ENCODE measurements at regions not wholly inside any gene's neighbourhood (a gene's known extent, or its start where the extent isn't known, plus 50 kb on each side); places are given as distances from the start of the nearest gene placed in this dataset.
A peak's percentile ranks its signal among the peaks of the same experiment; 100 is the strongest.

DNA sequence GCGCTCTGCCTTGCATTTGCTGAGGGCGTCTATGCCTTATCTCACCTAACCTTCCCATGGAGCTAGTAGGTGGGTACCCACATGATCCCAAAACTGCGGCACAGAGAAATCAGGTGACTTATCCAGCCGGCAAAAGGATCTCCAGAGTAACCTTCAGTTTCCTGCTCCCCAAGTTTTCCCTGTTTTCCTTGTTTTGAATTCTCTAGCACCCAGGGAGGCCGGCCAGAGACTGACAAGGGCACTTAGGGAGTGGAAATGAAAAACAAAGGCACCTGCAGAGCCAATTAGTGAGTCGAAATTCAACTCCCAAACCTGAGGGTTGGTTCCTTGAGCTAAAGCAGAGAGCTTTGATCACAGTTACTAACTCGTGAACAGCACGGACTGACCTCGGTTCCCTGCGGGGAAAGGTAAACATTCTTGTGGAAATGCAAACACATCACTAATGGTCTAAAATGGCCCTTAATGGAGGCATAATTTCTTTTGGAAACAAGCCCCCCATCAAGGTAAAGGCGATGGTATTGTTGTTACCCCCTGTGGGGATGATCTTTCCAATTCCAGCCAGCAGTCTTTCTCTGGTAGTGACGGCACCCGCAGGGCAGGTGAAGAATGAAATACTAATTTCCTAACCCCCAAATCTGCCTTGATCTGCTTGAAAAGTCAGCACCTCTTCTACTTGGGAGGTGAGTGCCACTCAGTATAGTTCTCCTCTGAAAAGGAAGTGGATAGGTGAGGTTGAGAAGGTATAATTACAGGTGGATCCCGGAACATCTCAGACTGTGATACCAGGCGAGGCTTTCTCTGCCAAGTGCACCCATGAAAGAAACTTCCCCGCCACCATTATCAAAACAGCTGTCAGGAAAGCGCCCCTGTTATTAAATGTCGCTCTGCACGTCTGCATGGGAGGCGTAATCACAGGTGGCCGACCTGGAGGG, 365.6 kb upstream of the AUTS2 start (continued):
- TF ChIP-seq, protein P1, sequence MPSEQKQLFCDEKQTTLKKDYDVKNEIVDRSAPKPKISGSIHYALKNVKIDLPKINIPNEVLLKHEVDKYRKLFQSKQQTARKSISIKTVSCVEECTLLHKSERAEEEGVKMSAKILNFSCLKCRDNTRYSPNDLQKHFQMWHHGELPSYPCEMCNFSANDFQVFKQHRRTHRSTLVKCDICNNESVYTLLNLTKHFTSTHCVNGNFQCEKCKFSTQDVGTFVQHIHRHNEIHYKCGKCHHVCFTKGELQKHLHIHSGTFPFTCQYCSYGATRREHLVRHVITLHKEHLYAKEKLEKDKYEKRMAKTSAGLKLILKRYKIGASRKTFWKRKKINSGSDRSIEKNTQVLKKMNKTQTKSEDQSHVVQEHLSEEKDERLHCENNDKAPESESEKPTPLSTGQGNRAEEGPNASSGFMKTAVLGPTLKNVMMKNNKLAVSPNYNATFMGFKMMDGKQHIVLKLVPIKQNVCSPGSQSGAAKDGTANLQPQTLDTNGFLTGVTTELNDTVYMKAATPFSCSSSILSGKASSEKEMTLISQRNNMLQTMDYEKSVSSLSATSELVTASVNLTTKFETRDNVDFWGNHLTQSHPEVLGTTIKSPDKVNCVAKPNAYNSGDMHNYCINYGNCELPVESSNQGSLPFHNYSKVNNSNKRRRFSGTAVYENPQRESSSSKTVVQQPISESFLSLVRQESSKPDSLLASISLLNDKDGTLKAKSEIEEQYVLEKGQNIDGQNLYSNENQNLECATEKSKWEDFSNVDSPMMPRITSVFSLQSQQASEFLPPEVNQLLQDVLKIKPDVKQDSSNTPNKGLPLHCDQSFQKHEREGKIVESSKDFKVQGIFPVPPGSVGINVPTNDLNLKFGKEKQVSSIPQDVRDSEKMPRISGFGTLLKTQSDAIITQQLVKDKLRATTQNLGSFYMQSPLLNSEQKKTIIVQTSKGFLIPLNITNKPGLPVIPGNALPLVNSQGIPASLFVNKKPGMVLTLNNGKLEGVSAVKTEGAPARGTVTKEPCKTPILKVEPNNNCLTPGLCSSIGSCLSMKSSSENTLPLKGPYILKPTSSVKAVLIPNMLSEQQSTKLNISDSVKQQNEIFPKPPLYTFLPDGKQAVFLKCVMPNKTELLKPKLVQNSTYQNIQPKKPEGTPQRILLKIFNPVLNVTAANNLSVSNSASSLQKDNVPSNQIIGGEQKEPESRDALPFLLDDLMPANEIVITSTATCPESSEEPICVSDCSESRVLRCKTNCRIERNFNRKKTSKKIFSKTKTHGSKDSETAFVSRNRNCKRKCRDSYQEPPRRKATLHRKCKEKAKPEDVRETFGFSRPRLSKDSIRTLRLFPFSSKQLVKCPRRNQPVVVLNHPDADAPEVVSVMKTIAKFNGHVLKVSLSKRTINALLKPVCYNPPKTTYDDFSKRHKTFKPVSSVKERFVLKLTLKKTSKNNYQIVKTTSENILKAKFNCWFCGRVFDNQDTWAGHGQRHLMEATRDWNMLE (tag by site-specific recombination; conservative IDR thresholded peaks at IDR 0.05; ENCODE audit: low read depth): no peak
- TF ChIP-seq FEZF1 (tag by site-specific recombination; IDR thresholded peaks at IDR 0.05) (peak; percentile 98), MYNN (tag by site-specific recombination; IDR thresholded peaks at IDR 0.05; ENCODE audit: borderline replicate concordance) (no peak), ZNF529 (tag by site-specific recombination; IDR thresholded peaks at IDR 0.05; ENCODE audit: insufficient replicate concordance) (no peak), ZNF248 (tag by site-specific recombination; IDR thresholded peaks at IDR 0.05) (no peak), ZNF585B (tag by site-specific recombination; IDR thresholded peaks at IDR 0.05) (no peak), ZNF768 (tag by site-specific recombination; IDR thresholded peaks at IDR 0.05) (no peak), ZNF146 (tag by site-specific recombination; IDR thresholded peaks at IDR 0.05) (0 out of 2 replicates have a peak, but pooled peaks have one; percentile 24), ZNF521 (tag by site-specific recombination; IDR thresholded peaks at IDR 0.05) (no peak), ZNF791 (tag by site-specific recombination; IDR thresholded peaks at IDR 0.05) (no peak), ZNF677 (tag by site-specific recombination; IDR thresholded peaks at IDR 0.05) (no peak), SETDB1 (IDR thresholded peaks at IDR 0.05; ENCODE audit: insufficient read length, low read length) (no peak), SP3 (tag by site-specific recombination; IDR thresholded peaks at IDR 0.05) (no peak), ZNF792 (tag by site-specific recombination; IDR thresholded peaks at IDR 0.05) (no peak), ZNF624 (tag by site-specific recombination; IDR thresholded peaks at IDR 0.05) (no peak), HOXA7 (CRISPR knock-in tag; IDR thresholded peaks at IDR 0.05; ENCODE audit: borderline replicate concordance) (no peak), ZNF416 (tag by site-specific recombination; IDR thresholded peaks at IDR 0.05) (no peak), ZBTB1 (tag by site-specific recombination; IDR thresholded peaks at IDR 0.05) (no peak), ZNF701 (tag by site-specific recombination; IDR thresholded peaks at IDR 0.05) (no peak), ZNF837 (tag by site-specific recombination; IDR thresholded peaks at IDR 0.05) (no peak), ZNF175 (tag by site-specific recombination; IDR thresholded peaks at IDR 0.05) (no peak), ZNF555 (tag by site-specific recombination; conservative IDR thresholded peaks at IDR 0.05) (no peak), OSR2 (tag by site-specific recombination; IDR thresholded peaks at IDR 0.05) (peak; percentile 86), ZNF350 (tag by site-specific recombination; IDR thresholded peaks at IDR 0.05) (no peak), ZNF19 (tag by site-specific recombination; IDR thresholded peaks at IDR 0.05; ENCODE audit: low read depth) (no peak), ZNF366 (tag by site-specific recombination; conservative IDR thresholded peaks at IDR 0.05) (no peak), ZNF747 (tag by site-specific recombination; IDR thresholded peaks at IDR 0.05) (no peak)
- TF ChIP-seq, protein P2, sequence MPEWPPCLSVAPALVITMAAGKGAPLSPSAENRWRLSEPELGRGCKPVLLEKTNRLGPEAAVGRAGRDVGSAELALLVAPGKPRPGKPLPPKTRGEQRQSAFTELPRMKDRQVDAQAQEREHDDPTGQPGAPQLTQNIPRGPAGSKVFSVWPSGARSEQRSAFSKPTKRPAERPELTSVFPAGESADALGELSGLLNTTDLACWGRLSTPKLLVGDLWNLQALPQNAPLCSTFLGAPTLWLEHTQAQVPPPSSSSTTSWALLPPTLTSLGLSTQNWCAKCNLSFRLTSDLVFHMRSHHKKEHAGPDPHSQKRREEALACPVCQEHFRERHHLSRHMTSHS (tag by site-specific recombination; IDR thresholded peaks at IDR 0.05): peak; percentile 95
- TF ChIP-seq, protein P3, sequence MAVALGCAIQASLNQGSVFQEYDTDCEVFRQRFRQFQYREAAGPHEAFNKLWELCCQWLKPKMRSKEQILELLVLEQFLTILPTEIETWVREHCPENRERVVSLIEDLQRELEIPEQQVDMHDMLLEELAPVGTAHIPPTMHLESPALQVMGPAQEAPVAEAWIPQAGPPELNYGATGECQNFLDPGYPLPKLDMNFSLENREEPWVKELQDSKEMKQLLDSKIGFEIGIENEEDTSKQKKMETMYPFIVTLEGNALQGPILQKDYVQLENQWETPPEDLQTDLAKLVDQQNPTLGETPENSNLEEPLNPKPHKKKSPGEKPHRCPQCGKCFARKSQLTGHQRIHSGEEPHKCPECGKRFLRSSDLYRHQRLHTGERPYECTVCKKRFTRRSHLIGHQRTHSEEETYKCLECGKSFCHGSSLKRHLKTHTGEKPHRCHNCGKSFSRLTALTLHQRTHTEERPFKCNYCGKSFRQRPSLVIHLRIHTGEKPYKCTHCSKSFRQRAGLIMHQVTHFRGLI (tag by site-specific recombination; IDR thresholded peaks at IDR 0.05): no peak
- TF ChIP-seq, protein P4, sequence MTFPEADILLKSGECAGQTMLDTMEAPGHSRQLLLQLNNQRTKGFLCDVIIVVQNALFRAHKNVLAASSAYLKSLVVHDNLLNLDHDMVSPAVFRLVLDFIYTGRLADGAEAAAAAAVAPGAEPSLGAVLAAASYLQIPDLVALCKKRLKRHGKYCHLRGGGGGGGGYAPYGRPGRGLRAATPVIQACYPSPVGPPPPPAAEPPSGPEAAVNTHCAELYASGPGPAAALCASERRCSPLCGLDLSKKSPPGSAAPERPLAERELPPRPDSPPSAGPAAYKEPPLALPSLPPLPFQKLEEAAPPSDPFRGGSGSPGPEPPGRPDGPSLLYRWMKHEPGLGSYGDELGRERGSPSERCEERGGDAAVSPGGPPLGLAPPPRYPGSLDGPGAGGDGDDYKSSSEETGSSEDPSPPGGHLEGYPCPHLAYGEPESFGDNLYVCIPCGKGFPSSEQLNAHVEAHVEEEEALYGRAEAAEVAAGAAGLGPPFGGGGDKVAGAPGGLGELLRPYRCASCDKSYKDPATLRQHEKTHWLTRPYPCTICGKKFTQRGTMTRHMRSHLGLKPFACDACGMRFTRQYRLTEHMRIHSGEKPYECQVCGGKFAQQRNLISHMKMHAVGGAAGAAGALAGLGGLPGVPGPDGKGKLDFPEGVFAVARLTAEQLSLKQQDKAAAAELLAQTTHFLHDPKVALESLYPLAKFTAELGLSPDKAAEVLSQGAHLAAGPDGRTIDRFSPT (tag by site-specific recombination; IDR thresholded peaks at IDR 0.05): no peak

Measured in HEK293 (cell line).